ENCODE measurements at regions not wholly inside any gene's neighbourhood (a gene's known extent, or its start where the extent isn't known, plus 50 kb on each side); places are given as distances from the start of the nearest gene placed in this dataset.

DNA sequence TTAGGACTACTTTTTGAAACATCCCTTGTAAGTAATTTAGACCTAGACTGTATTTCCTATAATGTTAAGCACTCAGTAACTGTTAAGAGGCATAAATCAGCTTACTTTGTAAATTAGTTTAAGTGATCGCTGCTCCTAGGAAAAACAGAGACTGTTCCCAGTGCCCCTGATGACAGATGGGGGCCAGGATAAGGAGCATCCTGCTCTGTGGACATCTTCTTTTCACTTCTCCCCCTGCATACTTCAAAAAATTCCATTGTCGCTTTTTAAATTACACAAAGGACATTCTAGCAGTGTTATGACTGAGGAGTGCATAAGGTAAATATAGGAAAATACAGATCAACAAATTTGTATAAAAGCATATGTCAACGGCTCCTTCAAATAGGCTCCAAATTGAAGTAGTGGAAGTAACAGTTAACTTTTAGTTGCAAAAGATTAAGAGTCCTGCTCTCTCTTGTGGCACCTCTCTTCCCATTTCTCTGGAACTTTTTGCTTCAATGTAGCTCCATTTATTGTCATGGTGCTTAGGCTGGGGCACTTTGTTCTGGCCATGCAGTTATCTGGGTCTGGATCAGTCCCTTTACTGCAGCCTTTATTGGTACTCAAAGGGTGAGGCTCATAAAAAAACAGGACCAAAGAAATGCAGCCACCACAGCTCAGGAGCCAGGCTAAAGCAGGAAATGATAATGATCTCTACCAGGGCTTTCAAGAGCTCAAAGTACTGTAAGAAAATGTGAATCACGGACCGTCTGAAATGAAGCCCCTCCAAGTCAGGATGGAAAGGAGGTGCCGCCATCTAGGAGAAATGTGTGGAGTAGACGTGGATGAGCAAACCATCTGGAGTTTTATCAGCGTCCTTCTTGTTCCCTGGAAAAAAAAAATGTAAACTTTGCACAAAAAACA, 162.1 kb upstream of the ZNF516 start:
- H3K14ac ChIP-seq (replicated peaks; ENCODE audit: low read depth, low read length) = no peak overlapping the region
- H3K56ac ChIP-seq (ENCODE audit: extremely low read depth, insufficient read depth, low read length) = no peak overlapping the region
- no peak for ATAC-seq (ENCODE audit: low read depth)
- H4K8ac ChIP-seq (ENCODE audit: low read depth in 2 of 2, low read length in 2 of 2) = no peak overlapping the region
- H2BK5ac ChIP-seq (ENCODE audit: low read depth, low read length, poor library complexity, severe bottlenecking) = no peak overlapping the region
- H3K18ac ChIP-seq (ENCODE audit: low read depth, low read length) = no peak overlapping the region
- H3K9me1 ChIP-seq (ENCODE audit: insufficient read depth, low read length) = no peaks in the 10 kb centered on the region
- no peak overlapping the region for H2AFZ ChIP-seq (replicated peaks; ENCODE audit: low read length, poor library complexity)
- H2AK5ac ChIP-seq (ENCODE audit: low read depth, low read length) = no peak overlapping the region
- 13% methylated on average over 2 of the region's 8 CpGs; no CpG with 5 or more reads in 1 of the 2 experiments for WGBS, 2 experiments (ENCODE audit: extremely low coverage in 2 of 2, insufficient read length in 1 of 2)
- BruUV-seq (replicated peaks) = no TSS peak
- no peaks in the 10 kb centered on the region for H3K4me1 ChIP-seq (ENCODE audit: control insufficient read depth, insufficient read depth, low read length)
- no peaks in the 10 kb centered on the region for H3K9me3 ChIP-seq (ENCODE audit: control insufficient read depth, insufficient read depth, low read length)
- H3K27ac ChIP-seq (ENCODE audit: insufficient read depth, low read length) = no peak overlapping the region
- intact Hi-C loops (cut with micrococcal nuclease) = no loop called here
- no peak overlapping the region for H3K9ac ChIP-seq (ENCODE audit: low read depth, low read length)
- no peak overlapping the region for H2BK15ac ChIP-seq (ENCODE audit: low read depth, low read length)
- TF ChIP-seq ELK1 (IDR thresholded peaks at IDR 0.05; ENCODE audit: borderline replicate concordance, low read depth, low read length) = no peak
- no peak for TF ChIP-seq RFX5 (IDR thresholded peaks at IDR 0.05; ENCODE audit: low read depth, low read length)
- no peak for TF ChIP-seq CHD1 (IDR thresholded peaks at IDR 0.05; ENCODE audit: low read depth, low read length)
- TF ChIP-seq RCOR1 (IDR thresholded peaks at IDR 0.05; ENCODE audit: insufficient replicate concordance, low read length) = no peak
- TF ChIP-seq SMC3 (IDR thresholded peaks at IDR 0.05; ENCODE audit: low read depth, low read length) = no peak
- no peak for TF ChIP-seq POLR2A (IDR thresholded peaks at IDR 0.05; ENCODE audit: low read depth, low read length)
- TF ChIP-seq CEBPB (IDR thresholded peaks at IDR 0.05; ENCODE audit: low read depth, low read length) = no peak
- H3K23ac ChIP-seq (ENCODE audit: low read depth, low read length) = no peak overlapping the region
- no peak overlapping the region for H4K91ac ChIP-seq (ENCODE audit: insufficient read depth, low read depth, low read length)
- in situ Hi-C loops (cut with MboI; ENCODE audit: low sequenced_read_pairs) = no loop called here
- no peaks in the 10 kb centered on the region for H3K79me1 ChIP-seq (ENCODE audit: low read depth in 1 of 2, low read length in 2 of 2)
- no peak for DNase-seq
- H4K5ac ChIP-seq (ENCODE audit: low read depth, low read length) = no peak overlapping the region
- H3K4me2 ChIP-seq (ENCODE audit: low read depth, low read length) = no peak overlapping the region
- no peaks in the 10 kb centered on the region for H4K20me1 ChIP-seq (ENCODE audit: insufficient read depth, low read length)
- POLR2A ChIA-PET (ENCODE audit: unreplicated experiment) = no interaction called here
- H3K27me3 ChIP-seq (ENCODE audit: control insufficient read depth, insufficient read depth, low read length) = peaks cover 46% of the 10 kb centered on the region
- no peak overlapping the region for H3K4me3 ChIP-seq (ENCODE audit: insufficient read depth, low read depth, low read length)
- H2BK20ac ChIP-seq (ENCODE audit: low read depth, low read length) = no peak overlapping the region
- no peak overlapping the region for H2AK9ac ChIP-seq (replicated peaks; ENCODE audit: low read depth, low read length, poor library complexity)
- H3K36me3 ChIP-seq (ENCODE audit: control insufficient read depth, insufficient read depth, low read length) = no peaks in the 10 kb centered on the region
- no peak overlapping the region for H3K4ac ChIP-seq (ENCODE audit: low read depth, low read length)
- no peak overlapping the region for H2BK120ac ChIP-seq (ENCODE audit: low read depth, low read length)
- dilution Hi-C loops (cut with HindIII; ENCODE audit: low sequenced_read_pairs, unreplicated experiment) = no loop called here
- CTCF ChIA-PET = interaction anchor here (1.0 to 1.3 kb wide), 2 partner anchors 9 to 15 kb away, joined by 3 to 7 read pairs; no protein-coding TSS in a partner anchor

All from IMR-90 (cell line).